CD8-positive, alpha-beta memory T cell (primary cell): ENCODE measurements at regions not wholly inside any gene's neighbourhood (a gene's known extent, or its start where the extent isn't known, plus 50 kb on each side); places are given as distances from the start of the nearest gene placed in this dataset.

Experiments
- CTCF ChIA-PET: fragments of 350-600 bp; sonication (Branson Sonifier 250); formaldehyde crosslinking; loops from one replicate; lab custom pipeline; 2021; ENCODE audit warnings: antibody characterized with exemption; lab: Charles Lee
- POLR2A ChIA-PET: fragments of 350-600 bp; sonication (Branson Sonifier 250); formaldehyde crosslinking; loops from one replicate; lab custom pipeline; 2021; ENCODE audit warnings: antibody characterized with exemption; lab: Charles Lee
- DNase-seq, 5 donors: peaks; one replicate each; pipeline versions ENCODE4 v3.0.0 to v3.0.0-alpha.2; 2020 to 2022; ENCODE audit warnings: mixed read lengths in 1 of 5
- H3K27ac ChIP-seq: one replicate; pipeline ENCODE4 v1.7.0; 2013; ENCODE audit warnings: low read depth, mild to moderate bottlenecking, low read length, moderate library complexity
- H3K27me3 ChIP-seq: 2 replicates; pipeline ENCODE4 v1.7.0; 2013; ENCODE audit warnings: low read length, mild to moderate bottlenecking; ENCODE audit not compliant: insufficient read depth, poor library complexity, severe bottlenecking
- H3K36me3 ChIP-seq: 2 replicates; pipeline ENCODE4 v1.7.0; 2013; ENCODE audit warnings: mild to moderate bottlenecking, low read length, moderate library complexity; ENCODE audit not compliant: insufficient read depth
- H3K4me1 ChIP-seq: 2 replicates; pipeline ENCODE4 v1.7.0; 2013; ENCODE audit warnings: mild to moderate bottlenecking, low read length, moderate library complexity; ENCODE audit not compliant: insufficient read depth
- H3K4me3 ChIP-seq: 2 replicates; pipeline ENCODE4 v1.7.0; 2013; ENCODE audit warnings: mild to moderate bottlenecking, low read length
- H3K9me3 ChIP-seq: 2 replicates; pipeline ENCODE4 v1.7.0; 2013; ENCODE audit warnings: mild to moderate bottlenecking, low read length
- H3K27ac Mint-ChIP-seq, 8 donors: one replicate each; pipeline ENCODE4 v1.8.0; 2020 to 2021; ENCODE audit warnings: mixed read lengths in 8 of 8, mild to moderate bottlenecking in 6 of 8, inconsistent platforms in 3 of 8, moderate library complexity in 3 of 8
- H3K27me3 Mint-ChIP-seq, 2 donors: one replicate each; pipeline ENCODE4 v1.8.0; 2020 to 2021; ENCODE audit warnings: mixed read lengths in 2 of 2, mild to moderate bottlenecking in 1 of 2, moderate library complexity in 1 of 2
- H3K36me3 Mint-ChIP-seq, 3 donors: one replicate each; pipeline ENCODE4 v1.8.0; 2020 to 2021; ENCODE audit warnings: mixed read lengths in 3 of 3, inconsistent platforms in 1 of 3, mild to moderate bottlenecking in 1 of 3
- H3K4me1 Mint-ChIP-seq, 3 donors: one replicate each; pipeline ENCODE4 v1.8.0; 2020 to 2021; ENCODE audit warnings: mixed read lengths in 3 of 3, inconsistent platforms in 1 of 3, mild to moderate bottlenecking in 1 of 3
- H3K4me3 Mint-ChIP-seq, 7 donors: one replicate each; pipeline ENCODE4 v1.8.0; 2020 to 2021; ENCODE audit warnings: mixed read lengths in 7 of 7, mild to moderate bottlenecking in 6 of 7, moderate library complexity in 4 of 7, inconsistent platforms in 2 of 7
- H3K9me3 Mint-ChIP-seq, 5 donors: one replicate each; pipeline ENCODE4 v1.8.0; 2020 to 2022; ENCODE audit warnings: mixed read lengths in 5 of 5, mild to moderate bottlenecking in 3 of 5, moderate library complexity in 2 of 5, inconsistent platforms in 1 of 5

DNA sequence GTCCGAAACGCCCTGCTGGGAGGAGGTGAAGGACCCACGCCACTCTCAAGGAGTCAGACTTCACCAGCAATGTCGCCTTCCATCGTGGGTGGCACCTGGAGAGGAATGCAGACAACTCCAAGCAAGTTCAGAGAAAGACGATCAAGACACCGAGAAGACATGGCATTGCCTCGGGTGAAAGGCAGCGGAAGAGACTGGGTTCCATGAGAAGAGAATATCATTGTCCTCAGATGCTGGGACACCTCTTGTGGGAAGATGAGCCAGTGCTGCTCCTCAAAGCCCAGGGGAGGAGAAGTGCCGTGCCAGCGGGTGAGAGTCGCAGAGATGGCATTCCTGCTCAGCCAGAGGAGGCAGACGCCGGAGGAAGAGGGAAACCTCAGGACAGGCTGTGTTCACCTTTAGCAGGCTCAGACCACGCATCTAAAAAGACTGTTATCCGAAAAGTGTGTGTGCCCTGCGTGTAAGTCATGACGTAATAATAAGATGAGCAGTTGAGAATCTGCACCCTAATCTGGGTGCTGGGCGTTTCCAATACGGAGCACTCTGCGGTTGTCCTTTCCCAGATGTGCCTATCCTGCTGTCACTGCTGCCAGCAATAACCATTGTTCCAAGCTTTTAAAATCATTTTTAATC lies 144.6 kb upstream of the SPACA7 start:
- Mint-ChIP-seq H3K36me3 (no peaks in the 10 kb centered on the region), H3K4me3 (no peak overlapping the region), H3K27ac (no peak overlapping the region), H3K27me3 (peaks cover 8 to 12% of the 10 kb centered on the region in 2 donors), H3K4me1 (no peaks in the 10 kb centered on the region), H3K9me3 (no peaks in the 10 kb centered on the region)
- ChIA-PET POLR2A (no interaction called here), CTCF (no interaction called here)
- no peak for DNase-seq
- H3K27me3 ChIP-seq: no peaks in the 10 kb centered on the region
- no peaks in the 10 kb centered on the region for H3K36me3 ChIP-seq
- no peaks in the 10 kb centered on the region for H3K4me1 ChIP-seq
- H3K9me3 ChIP-seq: no peaks in the 10 kb centered on the region
- H3K27ac ChIP-seq: no peak overlapping the region
- H3K4me3 ChIP-seq: no peak overlapping the region

DNA sequence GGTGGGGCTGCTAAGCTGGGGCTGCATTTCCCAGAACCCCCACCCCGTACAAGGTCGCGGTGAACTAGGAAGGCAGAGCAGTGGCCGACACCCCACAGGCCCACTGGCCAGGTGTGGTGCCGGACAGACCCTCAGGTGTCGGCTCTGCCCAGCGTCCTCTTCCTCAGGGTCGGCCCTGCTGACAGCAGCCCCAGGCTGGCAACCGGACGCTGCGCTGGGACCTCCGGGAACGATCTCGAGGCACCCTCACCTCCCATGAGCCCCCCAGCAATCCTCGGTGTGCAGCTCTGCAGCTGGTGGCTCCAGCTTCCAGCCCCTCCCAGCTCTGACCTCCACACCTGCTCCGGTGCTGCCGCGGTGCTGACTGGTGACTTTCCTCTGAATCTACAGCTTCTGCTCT lies 142.9 kb upstream of the SPACA7 start:
- H3K4me1 Mint-ChIP-seq: no peaks in the 10 kb centered on the region
- CTCF ChIA-PET: no interaction called here
- POLR2A ChIA-PET: no interaction called here
- H3K27ac Mint-ChIP-seq: no peak overlapping the region
- no peak overlapping the region for H3K4me3 Mint-ChIP-seq
- no peak overlapping the region for H3K27ac ChIP-seq
- no peak overlapping the region for H3K4me3 ChIP-seq
- no peaks in the 10 kb centered on the region for H3K27me3 ChIP-seq
- H3K36me3 ChIP-seq: no peaks in the 10 kb centered on the region
- no peaks in the 10 kb centered on the region for H3K36me3 Mint-ChIP-seq
- H3K9me3 Mint-ChIP-seq: no peaks in the 10 kb centered on the region
- H3K27me3 Mint-ChIP-seq: peaks cover 8 to 21% of the 10 kb centered on the region in 2 donors
- H3K4me1 ChIP-seq: no peaks in the 10 kb centered on the region
- H3K9me3 ChIP-seq: no peaks in the 10 kb centered on the region
- DNase-seq: no peak

DNA sequence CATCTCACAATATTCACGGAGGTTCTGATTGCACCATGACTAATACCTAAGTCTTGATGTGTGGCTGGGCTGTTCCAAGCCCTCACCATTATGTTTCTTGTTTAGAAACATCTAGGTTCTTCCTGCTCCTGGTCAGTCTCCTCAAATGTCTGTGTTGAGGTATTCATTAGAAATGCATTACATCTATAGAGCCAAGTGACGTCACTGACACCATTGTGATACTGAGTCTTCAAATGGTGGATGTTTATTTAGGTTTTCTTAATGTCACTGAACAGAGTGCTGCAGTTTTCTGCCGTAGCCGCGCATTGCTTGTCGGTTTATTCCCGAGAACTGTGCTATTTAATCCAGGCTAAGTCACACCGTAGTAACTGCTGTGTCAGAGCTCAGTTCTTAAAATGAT lies 142.4 kb upstream of the SPACA7 start:
- DNase-seq: no peak
- peaks cover 8 to 21% of the 10 kb centered on the region in 2 donors for H3K27me3 Mint-ChIP-seq
- ChIA-PET POLR2A (no interaction called here), CTCF (no interaction called here)
- Histone ChIP-seq H3K4me3 (no peak overlapping the region), H3K9me3 (no peaks in the 10 kb centered on the region), H3K27me3 (no peaks in the 10 kb centered on the region), H3K27ac (no peak overlapping the region), H3K36me3 (no peaks in the 10 kb centered on the region), H3K4me1 (no peaks in the 10 kb centered on the region)
- H3K4me3 Mint-ChIP-seq: no peak overlapping the region
- H3K36me3 Mint-ChIP-seq: no peaks in the 10 kb centered on the region
- H3K4me1 Mint-ChIP-seq: no peaks in the 10 kb centered on the region
- no peaks in the 10 kb centered on the region for H3K9me3 Mint-ChIP-seq
- H3K27ac Mint-ChIP-seq: no peak overlapping the region

DNA sequence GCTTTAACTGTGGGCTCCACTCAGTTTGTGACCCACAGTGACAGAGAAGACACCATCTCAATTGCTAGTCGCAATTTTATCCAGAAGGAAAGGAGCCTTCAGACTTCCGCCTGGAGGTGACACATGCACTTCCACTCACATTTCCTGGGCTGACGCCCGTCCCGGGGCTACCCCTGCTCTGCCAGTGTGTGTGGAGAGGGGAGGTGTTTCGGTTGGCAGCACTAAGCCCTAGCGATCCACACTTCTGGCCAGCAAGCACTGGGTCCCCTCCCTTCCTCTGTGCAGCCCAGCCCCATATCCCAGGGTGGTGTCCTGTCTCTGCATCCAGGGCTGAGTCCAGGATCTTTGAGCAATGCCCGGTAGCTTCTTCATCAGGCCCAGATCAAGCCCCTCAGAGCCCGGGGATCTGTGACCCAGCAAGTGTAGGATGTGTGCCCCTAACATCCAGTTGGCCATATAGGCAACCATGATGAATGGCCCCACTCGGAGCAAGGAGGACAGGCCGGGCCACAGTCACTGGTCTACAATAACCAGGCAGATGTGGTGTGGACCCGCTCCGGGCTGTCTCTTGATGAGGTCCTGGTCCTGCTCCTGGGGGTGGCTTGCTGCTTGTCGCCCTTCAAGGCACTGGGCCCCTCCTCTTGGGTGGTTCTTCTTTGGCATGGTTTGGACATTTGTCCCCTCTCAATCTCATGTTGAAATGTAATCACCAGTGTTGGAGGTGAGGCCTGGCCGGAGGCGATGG lies 141.9 kb upstream of the SPACA7 start:
- Histone ChIP-seq H3K27ac (no peak overlapping the region), H3K36me3 (no peaks in the 10 kb centered on the region), H3K9me3 (no peaks in the 10 kb centered on the region), H3K4me3 (no peak overlapping the region), H3K27me3 (no peaks in the 10 kb centered on the region), H3K4me1 (no peaks in the 10 kb centered on the region)
- POLR2A ChIA-PET: no interaction called here
- Mint-ChIP-seq H3K27ac (no peak overlapping the region), H3K4me1 (no peaks in the 10 kb centered on the region), H3K27me3 (peaks cover 8 to 21% of the 10 kb centered on the region in 2 donors), H3K4me3 (no peak overlapping the region), H3K36me3 (no peaks in the 10 kb centered on the region), H3K9me3 (no peaks in the 10 kb centered on the region)
- DNase-seq: no peak
- CTCF ChIA-PET: no interaction called here

DNA sequence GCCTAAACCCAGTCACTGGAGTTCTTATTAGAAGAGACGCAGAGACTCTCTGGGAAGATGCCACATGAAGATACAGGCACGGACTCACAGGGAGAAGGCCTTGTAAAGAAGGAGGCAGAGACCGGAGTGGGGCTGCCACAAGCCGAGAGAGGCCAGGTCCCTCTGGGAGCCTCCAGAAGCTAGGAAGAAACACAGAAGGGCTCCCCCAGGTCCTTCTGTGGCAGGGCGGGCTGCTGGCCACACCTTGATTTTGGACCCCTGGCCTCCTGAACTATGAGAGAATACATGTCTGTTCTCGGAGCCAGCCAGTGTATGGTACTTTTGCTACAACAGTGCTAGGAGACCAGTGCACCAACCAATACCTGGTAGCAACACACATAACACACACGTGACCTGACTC lies 140.1 kb upstream of the SPACA7 start:
- POLR2A ChIA-PET: no interaction called here
- peaks cover 8 to 21% of the 10 kb centered on the region in 2 donors for H3K27me3 Mint-ChIP-seq
- Histone ChIP-seq H3K27ac (no peak overlapping the region), H3K36me3 (no peaks in the 10 kb centered on the region), H3K27me3 (no peaks in the 10 kb centered on the region), H3K4me1 (no peaks in the 10 kb centered on the region), H3K9me3 (no peaks in the 10 kb centered on the region), H3K4me3 (no peak overlapping the region)
- no peak overlapping the region for H3K4me3 Mint-ChIP-seq
- DNase-seq: no peak
- no peaks in the 10 kb centered on the region for H3K36me3 Mint-ChIP-seq
- H3K27ac Mint-ChIP-seq: no peak overlapping the region
- H3K4me1 Mint-ChIP-seq: no peaks in the 10 kb centered on the region
- no peaks in the 10 kb centered on the region for H3K9me3 Mint-ChIP-seq
- CTCF ChIA-PET: no interaction called here

DNA sequence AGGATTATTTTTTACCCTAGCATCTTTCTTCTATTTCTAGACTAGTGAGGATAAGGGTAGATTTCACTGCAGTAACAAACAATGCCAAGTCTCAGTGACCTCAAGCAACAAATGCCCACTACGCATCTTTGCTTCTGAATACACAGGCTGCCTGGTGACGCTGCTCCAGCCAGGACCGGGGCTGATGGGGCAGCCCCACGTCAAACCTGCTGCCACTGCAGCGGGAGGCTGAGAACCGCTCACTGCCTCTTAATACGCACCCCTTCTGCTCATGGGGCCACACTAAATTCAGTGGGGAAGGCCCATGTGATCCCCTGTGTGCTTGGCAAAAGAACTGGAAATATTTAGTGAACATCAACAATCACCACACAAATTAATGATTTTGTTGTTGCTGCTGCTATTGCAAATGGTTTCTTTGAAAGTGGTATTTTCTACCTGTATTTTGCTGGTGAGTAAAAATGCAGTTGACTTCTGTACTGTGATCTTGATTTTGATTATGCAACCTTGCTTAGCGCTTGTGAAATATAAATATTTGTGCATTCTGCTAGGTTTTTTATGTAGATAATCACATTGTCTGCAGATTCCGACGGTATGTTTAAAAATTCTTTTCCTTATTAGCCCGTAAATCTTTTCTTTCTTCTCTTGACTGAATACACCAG lies 139.5 kb upstream of the SPACA7 start:
- Histone ChIP-seq H3K4me1 (no peaks in the 10 kb centered on the region), H3K36me3 (no peaks in the 10 kb centered on the region), H3K9me3 (no peaks in the 10 kb centered on the region), H3K27ac (no peak overlapping the region), H3K27me3 (no peaks in the 10 kb centered on the region), H3K4me3 (no peak overlapping the region)
- Mint-ChIP-seq H3K27me3 (peaks cover 6 to 21% of the 10 kb centered on the region in 2 donors), H3K9me3 (no peaks in the 10 kb centered on the region), H3K4me1 (no peaks in the 10 kb centered on the region), H3K27ac (no peak overlapping the region), H3K4me3 (no peak overlapping the region), H3K36me3 (no peaks in the 10 kb centered on the region)
- ChIA-PET CTCF (no interaction called here), POLR2A (no interaction called here)
- no peak for DNase-seq

DNA sequence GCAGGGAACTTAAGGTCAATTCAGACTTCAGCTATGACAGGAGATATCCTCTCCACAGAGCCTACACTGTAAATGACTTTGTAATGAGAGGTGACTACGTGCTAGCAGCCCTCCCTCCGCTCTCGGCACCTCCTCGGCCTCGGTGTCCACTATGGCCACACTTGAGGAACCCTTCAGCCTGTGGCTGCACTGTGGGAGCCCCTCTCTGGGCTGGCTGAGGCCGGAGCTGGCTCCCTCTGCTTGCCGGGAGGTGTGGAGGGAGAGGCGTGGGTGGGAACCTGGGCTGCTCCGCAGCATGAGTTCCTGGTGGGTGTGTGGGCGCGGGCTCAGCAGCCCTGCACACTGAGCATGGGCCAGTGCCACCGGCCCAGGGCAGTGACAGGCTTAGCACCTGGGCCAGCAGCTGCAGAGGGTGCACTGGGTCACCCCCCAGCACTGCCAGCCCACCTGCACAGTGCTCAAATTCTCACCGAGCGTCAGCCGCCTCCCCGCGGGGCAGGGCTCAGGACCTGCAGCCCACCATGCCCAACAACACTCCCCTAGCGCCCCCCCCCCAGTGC lies 137.6 kb upstream of the SPACA7 start:
- no peaks in the 10 kb centered on the region for H3K36me3 Mint-ChIP-seq
- POLR2A ChIA-PET: no interaction called here

DNA sequence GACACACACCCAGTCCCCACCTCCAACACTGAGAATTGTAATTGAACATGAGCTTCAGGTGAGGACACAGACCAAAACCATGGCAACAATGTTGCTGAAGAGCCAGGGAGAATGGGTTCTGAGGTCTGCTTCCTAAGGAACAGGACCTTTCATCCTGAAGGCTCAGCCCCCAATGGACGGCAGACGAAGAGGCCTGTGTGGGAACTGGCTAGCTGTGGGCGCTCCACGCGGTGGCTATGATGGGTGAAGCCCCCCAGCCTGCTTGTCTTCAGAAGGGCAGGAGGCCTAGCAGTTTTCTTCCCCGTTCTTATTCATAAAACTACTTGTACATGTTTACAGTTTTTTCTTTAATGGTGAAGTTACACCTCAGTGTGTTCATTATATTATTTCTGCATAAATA lies 136.1 kb upstream of the SPACA7 start:
- Histone ChIP-seq H3K9me3 (no peaks in the 10 kb centered on the region), H3K4me1 (no peaks in the 10 kb centered on the region), H3K36me3 (no peaks in the 10 kb centered on the region), H3K27ac (no peak overlapping the region), H3K4me3 (no peak overlapping the region), H3K27me3 (no peaks in the 10 kb centered on the region)
- no peak overlapping the region for H3K27ac Mint-ChIP-seq
- CTCF ChIA-PET: no interaction called here
- POLR2A ChIA-PET: no interaction called here
- DNase-seq: no peak
- no peaks in the 10 kb centered on the region for H3K4me1 Mint-ChIP-seq
- H3K4me3 Mint-ChIP-seq: no peak overlapping the region
- no peaks in the 10 kb centered on the region for H3K36me3 Mint-ChIP-seq
- peaks cover 2 to 16% of the 10 kb centered on the region in 2 donors for H3K27me3 Mint-ChIP-seq
- no peaks in the 10 kb centered on the region for H3K9me3 Mint-ChIP-seq

More for the DNA sequence above, 137.6 kb upstream of the SPACA7 start:
- no peak overlapping the region for H3K4me3 ChIP-seq
- Mint-ChIP-seq H3K27me3 (peaks cover 2 to 21% of the 10 kb centered on the region in 2 donors), H3K4me3 (no peak overlapping the region), H3K9me3 (no peaks in the 10 kb centered on the region), H3K4me1 (no peaks in the 10 kb centered on the region), H3K27ac (no peak overlapping the region)
- H3K27me3 ChIP-seq: no peaks in the 10 kb centered on the region
- H3K9me3 ChIP-seq: no peaks in the 10 kb centered on the region
- no peaks in the 10 kb centered on the region for H3K4me1 ChIP-seq
- no peak for DNase-seq
- H3K27ac ChIP-seq: no peak overlapping the region
- CTCF ChIA-PET: no interaction called here
- H3K36me3 ChIP-seq: no peaks in the 10 kb centered on the region
